ENCODE measurements at regions not wholly inside any gene's neighbourhood (a gene's known extent, or its start where the extent isn't known, plus 50 kb on each side); places are given as distances from the start of the nearest gene placed in this dataset.
"Not testable (repeated sequence)": the region's sequence is repeated elsewhere in the genome, so short reads cannot be mapped to it uniquely, and the experiment has no call there.

DNA sequence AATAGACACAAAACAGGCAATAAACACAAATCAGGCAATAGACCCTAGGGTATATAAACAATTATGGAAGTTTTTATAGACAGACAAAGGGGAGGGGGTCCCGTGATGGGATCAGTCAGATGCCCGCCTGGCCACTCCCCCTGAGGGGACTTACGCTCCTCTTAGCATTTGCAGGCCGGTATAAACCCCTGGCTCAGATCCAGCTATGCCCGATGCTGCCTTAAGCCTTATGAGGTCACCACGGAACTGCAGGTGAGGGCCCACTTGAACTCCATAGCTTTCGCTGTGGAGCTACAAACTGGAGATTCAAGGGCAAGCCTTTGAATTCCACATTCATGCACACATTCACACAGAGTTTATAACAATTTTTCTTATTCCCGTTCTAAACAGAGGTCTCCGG lies 340.5 kb upstream of the USP9Y start:
- no peak for DNase-seq

DNA sequence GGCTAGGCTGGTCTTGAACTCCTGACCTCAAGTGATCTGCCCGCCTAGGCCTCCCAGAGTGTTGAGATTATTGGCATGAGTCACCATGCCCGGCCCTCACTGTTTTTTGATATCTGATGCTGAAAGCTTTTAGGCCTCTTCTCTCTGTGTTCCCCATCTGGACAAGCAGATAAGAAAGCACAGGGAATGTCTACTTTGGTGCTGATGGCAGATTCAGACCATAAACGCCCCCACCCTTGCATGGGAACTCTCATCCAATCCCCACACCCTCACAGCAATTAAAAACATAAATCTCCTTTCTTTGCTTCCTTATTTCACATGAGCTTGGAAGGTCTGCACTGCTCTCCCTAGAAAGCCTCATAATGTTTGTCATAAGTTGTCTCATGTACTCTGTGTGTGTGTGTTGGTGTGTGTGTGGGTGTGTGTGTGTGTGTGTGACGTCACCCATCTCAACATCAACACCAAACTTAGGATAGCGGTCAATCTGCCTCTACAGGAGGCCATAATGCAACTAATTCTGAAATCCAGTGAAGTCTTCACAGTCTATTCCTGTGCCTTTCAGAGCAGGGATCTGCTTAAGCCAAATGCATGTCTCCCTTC lies 335.6 kb upstream of the USP9Y start:
- no peak for DNase-seq

DNA sequence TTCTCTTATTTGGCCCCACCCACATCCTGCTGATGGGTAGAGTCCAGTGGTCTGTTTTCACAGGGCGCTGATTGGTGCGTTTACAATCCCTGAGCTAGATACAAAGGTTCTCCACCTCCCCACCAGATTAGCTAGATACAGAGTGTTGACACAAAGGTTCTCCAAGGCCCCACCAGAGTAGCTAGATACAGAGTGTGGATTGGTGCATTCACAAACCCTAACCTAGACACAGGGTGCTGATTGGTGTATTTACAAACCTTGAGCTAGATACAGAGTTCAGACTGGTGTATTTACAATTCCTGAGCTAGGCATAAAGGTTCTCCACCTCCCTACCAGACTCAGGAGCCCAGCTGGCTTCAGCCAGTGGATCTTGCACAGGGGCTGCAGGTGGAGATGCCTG lies 326.4 kb upstream of the USP9Y start:
- not testable (repeated sequence) for DNase-seq

DNA sequence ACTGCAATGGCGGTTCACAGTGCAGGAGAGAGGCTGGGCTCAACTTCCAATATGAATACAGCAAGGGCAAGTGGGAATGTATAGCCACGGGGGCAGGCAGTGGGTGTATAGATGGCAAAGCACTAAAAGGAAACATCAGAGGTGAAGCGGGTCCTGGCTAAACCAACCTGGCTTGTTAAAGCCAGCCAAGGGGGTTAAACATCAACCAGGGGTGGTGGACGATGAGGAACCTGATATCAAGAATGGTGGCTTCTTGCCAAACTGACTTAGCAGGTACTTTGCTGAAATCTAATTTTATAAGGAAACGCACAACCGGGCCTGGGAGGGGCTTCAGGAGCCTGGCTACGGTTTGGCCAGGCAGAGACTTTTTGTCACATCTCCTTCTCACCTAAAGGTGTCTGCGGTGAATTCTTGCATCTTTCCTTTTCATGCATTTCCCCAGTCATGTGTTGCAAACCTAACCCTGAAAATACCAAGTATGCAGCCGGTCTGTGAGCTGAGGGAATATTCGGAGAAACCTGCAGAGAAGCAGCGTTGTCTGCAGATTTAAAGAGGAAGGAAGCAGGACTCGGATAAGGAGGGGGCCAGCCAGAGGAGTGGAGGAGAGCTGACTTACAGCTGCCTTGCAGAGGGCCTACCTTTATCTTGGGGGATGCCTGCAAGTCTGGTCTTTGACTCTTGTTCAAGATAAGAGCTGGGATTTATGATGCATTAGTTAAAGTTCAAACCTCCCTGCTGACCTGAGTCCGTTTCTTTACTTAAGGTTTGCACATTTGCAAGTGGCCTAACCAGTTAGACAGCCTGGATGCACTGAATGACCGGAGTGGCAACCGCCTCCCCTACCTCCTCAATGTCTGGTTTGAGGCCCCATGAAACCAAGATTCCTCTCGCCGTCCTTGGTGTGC lies 309.1 kb upstream of the USP9Y start:
- DNase-seq, result not testable (repeated sequence)

DNA sequence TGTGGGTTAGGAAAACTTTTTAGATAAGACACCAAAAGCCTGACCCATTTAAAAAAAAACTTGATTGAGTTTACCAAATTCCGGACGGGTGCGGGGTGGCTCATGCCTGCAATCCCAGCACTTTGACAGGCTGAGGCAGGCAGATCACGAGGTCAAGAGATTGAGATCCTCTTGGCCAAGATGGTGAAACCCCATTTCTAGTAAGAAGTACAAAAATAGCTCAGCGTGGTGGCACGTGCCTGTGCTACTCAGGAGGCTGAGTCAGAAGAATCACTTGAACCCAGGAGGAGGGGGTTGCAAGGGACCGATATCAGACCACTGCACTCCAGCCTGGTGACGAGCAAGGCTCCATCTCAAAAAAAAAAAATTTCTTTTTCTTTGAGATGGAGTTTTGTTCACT lies 307.8 kb upstream of the USP9Y start:
- no peak for DNase-seq

DNA sequence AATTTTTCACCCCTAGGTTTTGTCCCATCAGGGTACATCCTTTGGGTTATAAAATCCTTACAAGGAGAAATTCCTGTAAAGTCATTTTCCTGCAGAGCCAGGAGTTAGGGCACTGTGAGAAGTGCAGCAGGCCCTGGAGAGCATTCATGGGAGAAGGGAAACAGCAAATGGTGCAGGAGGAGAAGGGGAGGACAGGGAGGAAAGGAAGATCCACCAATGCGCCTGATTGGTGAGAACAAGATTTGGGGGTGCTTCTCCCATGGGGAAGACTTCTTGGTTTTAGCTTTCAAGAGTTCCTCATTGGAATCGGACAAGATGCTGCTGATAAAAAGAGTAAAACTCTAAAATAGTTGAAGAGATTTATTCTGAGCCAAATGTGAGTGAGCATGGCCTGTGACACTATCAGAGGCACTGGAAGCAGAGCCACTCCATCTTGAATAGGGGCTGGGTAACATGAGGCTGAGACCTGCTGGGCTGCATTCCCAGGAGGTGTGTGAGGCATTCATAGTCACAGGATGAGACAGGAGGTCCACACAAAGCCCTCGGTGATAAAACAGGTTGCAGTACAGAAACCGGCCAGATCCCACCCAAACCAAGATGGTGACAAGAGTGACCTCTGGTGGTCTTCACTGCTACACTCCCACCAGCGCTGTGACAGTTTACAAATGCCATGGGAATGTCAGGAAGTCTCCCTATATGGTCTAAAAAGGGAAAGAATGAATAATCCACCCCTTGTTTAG lies 305.5 kb upstream of the USP9Y start:
- DNase-seq, result not testable (repeated sequence)

DNA sequence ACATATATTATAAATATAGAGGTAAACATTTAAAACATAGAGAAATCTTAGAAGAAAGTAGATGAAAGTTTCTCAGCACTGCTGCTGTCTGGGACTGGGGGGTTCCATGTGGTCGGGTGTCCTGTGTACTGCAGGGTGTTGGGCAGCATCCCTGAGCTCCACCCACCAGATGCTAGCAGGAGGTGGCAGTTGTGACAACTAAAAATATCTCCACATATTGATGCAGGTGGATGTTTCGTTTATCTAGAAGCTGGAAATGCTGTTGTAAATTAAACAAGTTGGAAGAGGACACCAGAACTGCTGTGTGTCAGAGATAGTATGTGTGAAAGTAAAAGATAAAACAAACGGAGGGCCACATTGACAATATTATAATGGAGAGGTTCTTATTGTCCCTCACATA lies 297.1 kb upstream of the USP9Y start:
- no peak for DNase-seq

DNA sequence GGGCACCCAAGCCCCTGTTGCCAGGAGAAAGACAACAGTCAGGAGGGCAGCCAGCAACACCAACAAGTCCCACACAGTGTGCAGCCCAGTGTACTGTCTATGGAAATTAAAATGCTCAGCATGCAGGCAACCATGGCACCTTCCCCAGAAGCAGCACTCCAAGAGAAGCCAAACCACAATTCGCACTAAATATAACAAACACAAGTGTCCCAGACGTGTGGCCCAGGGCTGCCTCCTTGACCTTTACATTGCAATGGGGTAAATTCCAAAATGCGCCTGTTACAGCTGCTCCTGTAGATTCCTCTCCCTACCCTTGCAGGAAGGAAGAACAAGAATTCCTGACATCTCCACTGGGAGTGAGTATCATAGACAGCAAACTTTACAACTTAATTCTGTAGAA lies 292.8 kb upstream of the USP9Y start:
- no peak for DNase-seq

DNA sequence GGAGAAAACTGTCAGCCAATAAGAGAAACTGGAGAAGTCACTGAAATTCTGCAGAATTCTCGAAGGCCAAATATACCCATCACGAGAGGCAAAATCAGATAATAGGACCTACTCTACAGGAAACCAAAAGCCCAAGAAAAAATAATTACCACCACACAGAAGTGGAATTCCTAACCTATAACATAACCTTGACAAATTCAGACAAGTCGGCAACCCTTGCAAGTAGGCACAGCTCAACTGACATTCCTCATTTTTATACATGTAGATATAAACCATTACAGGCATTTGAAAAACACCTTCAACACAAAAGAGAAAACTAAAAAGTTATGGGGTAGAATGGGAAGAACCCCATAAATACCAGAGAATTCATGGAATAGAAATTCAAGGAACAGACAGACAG lies 290.3 kb upstream of the USP9Y start:
- no peak for DNase-seq

DNA sequence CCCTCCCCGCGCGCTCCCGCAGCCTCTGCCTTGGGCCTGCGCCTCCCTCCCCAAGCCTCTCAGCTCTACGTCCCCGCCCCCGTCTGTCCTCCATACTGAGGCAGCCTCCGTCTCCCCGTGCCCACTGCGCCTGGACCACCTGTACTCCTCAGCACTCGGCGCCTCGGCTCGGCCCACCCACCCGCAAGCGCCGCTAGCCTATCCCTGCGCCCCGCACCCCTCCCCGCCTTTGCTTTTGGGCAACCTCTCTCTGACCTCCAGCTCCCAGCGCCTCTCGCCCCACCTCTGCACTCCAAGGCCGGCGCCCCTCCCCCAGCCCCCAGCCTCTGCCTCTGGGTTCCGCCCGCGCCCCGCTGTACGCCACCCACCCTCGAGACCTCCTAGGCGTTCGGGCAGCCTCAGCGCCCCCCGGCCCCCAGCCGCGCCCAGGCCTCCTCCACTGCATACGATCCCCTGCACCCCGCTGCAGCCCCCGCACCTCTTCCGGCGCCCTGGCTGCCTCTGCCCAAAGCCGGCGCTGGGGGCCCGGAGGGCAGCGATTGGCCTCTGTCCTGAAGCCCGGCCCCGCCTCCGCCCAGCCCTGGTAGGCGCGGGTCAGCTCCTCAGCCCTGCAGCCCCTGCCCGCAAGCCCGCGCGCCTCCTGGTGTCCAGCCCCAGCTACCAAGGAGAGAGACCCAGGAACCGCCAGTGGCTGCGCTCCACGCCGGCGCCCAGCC lies 279.8 kb upstream of the USP9Y start:
- no peak for DNase-seq

DNA sequence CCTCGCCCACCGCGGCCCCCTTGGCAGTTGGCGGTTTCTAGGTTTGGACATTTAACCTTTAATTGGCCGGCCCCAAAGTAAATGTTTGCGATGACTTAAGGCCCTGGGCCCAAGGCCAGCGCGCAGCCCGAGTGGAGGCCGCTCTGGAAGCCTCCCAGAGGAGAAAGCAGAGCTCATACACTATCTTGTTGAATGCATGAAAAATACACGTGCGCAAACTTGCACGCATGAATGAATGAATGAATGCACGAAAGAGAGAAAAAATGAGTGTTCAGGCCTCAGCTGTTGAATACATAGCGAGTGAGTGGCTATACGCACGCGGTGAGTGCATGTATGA lies 279.3 kb upstream of the USP9Y start:
- DNase-seq, result no peak

DNA sequence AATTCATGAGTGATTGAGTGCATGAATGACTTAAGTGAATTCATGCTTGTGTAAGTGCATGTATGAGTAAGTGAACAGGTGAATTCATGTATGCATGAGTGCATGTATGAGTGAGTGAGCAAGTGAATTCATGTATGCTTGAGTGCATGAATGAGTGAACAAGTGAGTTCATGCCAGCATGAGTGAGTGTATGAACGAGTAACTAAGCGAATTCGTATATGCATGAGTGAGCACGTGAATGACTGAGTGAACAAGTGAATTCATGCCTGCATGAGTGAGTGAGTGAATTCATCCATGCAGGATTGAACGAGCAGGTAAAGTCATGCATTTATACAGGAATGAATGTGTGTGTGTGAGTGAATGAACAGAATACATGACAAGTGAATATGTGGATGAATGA lies 278.5 kb upstream of the USP9Y start:
- DNase-seq, result no peak

DNA sequence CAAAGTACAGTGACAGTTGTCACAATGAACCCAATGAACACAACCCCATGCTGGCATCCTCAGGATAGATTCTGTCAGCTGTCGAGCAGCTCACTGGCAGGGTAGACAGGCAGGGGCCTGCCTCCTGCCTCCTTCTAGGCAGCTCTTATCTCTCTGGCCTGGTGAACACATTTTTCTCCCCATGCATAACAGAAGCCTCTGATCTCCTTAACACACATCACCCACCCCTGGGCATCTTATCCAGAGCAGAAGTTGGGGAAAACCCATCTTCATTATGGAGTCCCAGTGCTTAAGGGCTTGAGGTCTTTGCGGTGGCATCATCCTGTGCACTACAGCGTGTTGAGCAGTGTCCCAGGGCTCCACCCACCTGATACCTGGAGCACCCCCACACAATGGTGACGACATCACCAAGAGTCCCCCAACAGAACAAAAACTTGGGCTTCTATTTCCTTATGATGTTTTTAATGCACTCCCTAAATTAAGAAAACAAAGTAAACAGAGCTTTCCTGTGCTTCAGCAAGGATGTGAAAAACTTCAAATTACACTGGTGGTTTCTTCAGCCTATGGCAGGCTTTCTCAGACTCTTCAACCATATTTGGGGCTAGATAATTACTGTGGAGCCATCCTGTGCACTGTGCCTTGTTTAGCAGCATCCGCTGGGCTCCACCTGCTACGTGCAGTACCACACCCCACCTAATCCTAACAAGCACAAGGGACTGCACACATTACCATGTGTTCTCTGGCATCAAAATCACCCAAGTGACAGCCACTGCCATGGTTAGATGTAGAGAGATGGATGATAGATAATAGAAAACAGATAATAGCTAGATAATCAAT lies 277.4 kb upstream of the USP9Y start:
- no peak for DNase-seq

DNA sequence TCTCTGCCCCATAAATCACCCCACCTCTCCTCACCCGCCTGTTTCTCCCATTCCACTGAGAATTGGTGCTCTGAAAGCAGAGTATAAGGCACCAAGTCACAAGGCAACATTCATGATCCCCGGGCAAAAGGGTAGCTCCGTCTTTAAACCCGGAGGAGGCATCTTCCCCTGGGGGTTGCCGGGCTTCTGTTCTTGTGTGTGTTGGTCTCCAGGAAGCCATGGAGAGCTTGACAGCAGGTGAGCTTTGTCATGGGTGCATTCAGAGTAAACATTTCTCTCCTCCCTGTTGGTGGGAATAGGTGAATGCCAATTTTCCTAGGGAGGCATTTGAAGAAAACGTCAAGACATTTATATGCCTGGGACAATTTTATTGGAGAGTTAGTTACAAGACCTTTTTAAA lies 275.5 kb upstream of the USP9Y start:
- no peak for DNase-seq

DNA sequence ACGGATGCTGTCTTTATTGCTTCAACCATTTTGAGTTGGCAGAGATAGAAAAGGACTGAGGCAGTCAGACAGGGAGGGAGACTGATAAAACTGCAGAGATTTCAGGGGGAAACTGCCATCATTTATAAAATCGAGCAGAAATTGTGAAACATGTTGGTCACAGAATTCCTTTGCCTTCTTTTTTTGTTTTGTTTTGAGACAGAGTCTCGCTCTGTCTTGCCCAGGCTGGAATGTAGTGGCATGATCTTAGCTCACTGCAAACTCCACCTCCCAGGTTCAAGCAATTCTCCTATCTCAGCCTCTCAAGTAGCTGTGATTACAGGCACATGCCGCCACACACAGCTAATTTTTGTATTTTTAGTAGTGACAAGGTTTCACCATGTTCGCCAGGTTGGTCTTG lies 273.7 kb upstream of the USP9Y start:
- no peak for DNase-seq

DNA sequence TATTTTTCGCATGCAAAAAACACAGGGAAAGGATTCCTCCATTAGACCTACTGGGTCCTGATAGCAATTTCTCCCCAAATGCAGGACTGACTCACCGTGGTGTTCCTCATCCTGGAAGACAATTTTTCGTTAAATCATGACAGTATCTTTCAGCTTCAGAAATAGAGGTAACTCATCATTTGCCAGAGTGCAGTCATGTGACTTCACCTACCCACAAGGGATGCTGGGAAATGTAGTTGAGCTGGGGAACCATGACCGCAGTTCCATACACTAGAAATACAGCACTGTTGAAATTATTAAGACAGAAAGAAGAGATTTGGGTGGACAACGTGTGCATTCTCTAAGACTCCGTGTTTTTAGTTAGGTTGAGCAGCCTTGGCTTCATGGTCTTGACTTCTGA lies 269.5 kb upstream of the USP9Y start:
- no peak for DNase-seq

DNA sequence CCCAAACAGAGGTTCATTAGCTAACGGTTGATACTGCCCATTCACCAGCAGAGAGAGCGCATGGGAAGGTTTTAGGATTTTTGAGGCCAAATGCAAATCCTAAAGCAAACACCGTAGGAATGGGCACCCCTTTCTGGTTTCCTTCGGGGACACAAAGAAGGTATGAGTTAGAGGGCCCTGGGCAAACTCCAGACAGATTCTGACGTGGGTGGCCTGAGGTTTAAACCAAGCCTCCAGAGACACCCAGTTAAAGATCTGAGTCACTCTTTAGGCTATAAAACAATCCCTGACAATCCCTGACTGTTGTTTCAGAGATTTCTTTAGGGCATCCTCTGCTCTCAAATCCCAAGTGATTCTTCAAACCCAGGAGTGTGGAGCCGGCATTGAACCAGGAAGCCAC lies 262.2 kb upstream of the USP9Y start:
- not testable (repeated sequence) for DNase-seq

DNA sequence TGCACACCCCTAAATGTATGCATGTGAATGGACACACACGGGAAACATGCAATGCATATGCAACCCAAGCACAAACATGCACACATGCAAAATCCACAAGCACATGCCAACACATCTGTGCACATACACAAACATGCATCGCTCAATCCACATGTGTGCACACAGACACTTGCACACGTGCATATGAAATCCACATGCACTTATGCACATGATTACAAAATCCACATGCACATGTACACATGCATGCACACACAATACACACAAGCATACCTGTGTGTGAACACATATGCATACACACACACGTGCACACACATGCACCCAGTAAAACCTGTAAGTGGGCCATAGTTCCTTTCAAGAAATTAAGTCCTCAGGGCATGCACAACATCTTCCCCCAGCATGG lies 256.8 kb upstream of the USP9Y start:
- no peak for DNase-seq

DNA sequence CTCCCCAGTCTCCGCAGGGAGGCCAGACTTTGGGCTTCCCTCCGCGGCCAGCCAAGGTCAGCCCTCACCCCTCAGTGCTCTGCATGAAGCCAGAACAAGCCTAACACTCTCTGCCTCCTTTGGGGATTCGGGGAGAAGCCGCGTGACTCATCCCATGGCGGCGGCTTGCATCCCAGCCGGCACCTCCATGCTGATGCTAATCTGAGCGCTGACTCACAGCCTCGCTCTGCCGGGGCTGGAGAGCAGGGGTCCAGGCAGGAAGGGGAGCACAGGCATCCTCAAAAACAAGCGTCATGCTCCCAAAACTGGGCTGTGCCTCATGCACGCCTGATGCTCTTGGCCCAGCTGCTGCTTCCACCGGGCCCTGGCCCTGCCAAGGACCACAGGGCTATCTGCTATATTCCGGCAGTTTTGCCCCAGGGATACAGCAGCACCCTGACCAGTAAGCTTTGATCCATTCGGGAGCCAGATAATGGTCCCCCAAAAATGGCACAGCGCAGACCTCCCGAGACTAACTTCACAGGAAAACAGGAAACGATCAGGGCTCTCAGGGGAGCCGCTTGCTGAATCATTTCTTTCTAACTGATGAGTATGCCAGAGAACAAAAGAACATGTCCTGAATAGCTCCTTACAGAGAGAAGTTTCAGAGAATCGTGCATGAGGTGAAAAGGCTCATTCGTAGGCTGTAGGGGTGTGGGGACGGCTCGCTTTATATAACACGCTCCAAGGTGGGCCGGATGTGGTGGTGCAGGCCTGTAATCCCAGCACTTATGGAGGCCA lies 254.4 kb upstream of the USP9Y start:
- DNase-seq, result not testable (repeated sequence)

DNA sequence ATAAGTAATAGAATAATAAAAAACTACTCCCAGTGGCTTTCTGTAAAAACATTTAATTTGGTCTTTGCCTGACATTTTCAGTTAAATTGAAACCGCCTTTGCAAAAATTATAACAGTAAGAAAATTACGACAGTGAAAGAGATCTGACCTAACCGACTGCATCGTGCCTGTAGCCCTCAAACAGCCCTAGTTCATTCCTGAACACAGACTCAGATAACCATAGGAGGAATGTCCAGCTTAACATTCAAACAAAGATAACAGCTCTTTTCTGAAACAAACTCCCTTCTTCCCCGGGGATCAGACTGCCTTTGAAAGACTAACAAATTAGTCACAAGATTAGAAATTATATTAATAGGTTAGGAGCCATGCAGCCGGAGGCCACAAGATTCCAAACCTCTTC lies 252.5 kb upstream of the USP9Y start:
- DNase-seq, result not testable (repeated sequence)

DNA sequence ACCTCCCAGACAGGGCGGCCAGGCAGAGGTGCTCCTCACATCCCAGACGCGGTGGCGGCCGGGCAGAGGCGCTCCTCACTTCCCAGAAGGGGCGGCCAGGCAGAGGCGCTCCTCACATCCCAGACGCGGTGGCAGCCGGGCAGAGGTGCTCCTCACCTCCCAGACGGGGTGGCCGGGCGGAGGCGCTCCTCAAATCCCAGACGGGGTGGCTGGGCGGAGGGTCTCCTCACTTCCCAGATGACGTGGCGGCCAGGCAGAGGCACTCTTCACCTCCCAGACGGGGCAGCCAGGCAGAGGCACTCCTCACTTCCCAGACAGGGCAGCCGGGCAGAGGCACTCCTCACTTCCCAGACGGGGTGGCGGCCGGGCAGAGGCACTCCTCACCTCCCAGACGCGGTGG lies 247.7 kb upstream of the USP9Y start:
- DNase-seq, result not testable (repeated sequence)

DNA sequence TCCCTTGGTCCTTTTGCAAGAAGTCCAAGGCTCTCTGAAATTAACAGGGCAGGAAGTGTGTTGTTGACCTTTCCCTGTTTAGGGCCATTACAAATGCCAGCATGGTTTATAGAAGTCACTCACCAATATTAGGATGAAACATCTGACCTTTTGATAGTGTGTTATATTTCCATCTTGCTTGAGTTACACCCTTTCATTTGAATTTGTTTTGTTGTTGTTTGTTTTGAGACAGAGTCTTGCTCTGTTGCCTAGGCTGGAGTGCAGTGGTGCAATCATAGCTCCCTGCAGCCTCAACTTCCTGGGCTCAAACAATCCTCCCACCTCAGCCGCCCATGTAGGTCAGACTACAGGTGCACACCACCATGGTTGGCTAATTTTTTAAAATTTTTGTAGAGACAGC lies 241.1 kb upstream of the USP9Y start:
- DNase-seq, result no peak
